ENCODE measurements at regions not wholly inside any gene's neighbourhood (a gene's known extent, or its start where the extent isn't known, plus 50 kb on each side); places are given as distances from the start of the nearest gene placed in this dataset.

- TF ChIP-seq CTCF (IDR thresholded peaks at IDR 0.05; ENCODE audit: extremely low read depth in 1 of 2, insufficient read depth in 1 of 2, low read depth in 1 of 2, low read length in 2 of 2) (no peak), POLR2A (IDR thresholded peaks at IDR 0.05; ENCODE audit: low read depth, low read length) (no peak), EZH2 (IDR thresholded peaks at IDR 0.05; ENCODE audit: borderline replicate concordance, low read depth, low read length, severe bottlenecking) (no peak), FOS (IDR thresholded peaks at IDR 0.05; ENCODE audit: borderline replicate concordance, insufficient read depth, low read length) (no peak), POLR2AphosphoS5 (IDR thresholded peaks at IDR 0.05; ENCODE audit: insufficient read depth, low read depth, low read length) (no peak), MYC (IDR thresholded peaks at IDR 0.05; ENCODE audit: low read depth, low read length) (no peak), JUN (IDR thresholded peaks at IDR 0.05; ENCODE audit: borderline replicate concordance, insufficient read depth, insufficient read length, low read depth) (no peak)
- TF ChIP-seq, protein P1, sequence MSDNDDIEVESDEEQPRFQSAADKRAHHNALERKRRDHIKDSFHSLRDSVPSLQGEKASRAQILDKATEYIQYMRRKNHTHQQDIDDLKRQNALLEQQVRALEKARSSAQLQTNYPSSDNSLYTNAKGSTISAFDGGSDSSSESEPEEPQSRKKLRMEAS (IDR thresholded peaks at IDR 0.05; ENCODE audit: insufficient read depth, insufficient read length) = no peak
Measured at GRCh38 chr2:150036622-150037021, 449.0 kb upstream of the MMADHC start.
